ENCODE measurements at regions not wholly inside any gene's neighbourhood (a gene's known extent, or its start where the extent isn't known, plus 50 kb on each side); places are given as distances from the start of the nearest gene placed in this dataset.
"Not testable (repeated sequence)": the region's sequence is repeated elsewhere in the genome, so short reads cannot be mapped to it uniquely, and the experiment has no call there.

DNA sequence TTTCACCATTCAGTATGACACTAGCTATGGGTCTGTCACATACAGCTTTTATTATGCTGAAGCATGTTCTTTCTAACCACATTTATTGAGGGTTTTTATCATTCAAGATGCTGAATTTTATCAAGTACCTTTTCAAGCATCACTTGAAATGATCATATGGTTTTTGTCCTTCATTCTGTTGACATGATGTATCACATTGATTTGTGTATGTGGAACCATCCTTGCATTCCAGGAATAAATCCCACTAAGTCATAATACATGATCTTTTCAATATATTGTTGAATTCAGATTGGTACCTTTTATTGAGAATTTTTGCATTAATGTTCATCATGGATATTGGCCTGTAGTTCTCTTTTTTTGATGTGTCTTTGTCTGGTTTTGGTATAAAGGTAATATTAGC is 317.4 kb downstream of the NNT start:
- DNase-seq: no peak

GRCh38 chr5:43917925-43918324 is 314.9 kb downstream of the NNT start:
- DNase-seq: no peak

DNA sequence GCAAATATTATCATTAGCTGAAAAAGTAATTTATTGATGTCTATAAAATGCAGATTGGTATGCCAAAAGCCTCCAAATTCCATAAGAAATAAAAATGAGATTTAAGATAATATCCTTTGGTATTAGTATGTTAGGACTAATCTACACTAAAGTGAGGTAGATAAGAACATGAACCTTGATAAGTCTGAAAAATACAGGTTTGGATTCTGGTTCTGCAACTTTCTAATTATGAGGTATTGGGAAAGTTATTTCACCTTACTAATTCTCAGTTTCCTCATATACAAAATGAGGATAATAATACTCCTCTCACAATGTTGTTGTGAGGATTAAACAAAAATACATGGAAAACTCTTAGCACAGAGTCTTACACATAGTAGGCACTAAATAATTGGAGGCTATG is 300.1 kb downstream of the NNT start:
- no peak for DNase-seq

- DNase-seq: no peak
Measured at GRCh38 chr5:43900974-43901373, 298.0 kb downstream of the NNT start.

GRCh38 chr5:43895876-43896275 is 292.9 kb downstream of the NNT start:
- no peak for DNase-seq

- no peak for DNase-seq
Measured at GRCh38 chr5:43893951-43894684, 291.1 kb downstream of the NNT start.

GRCh38 chr5:43891112-43891511 is 288.1 kb downstream of the NNT start:
- no peak for DNase-seq

DNA sequence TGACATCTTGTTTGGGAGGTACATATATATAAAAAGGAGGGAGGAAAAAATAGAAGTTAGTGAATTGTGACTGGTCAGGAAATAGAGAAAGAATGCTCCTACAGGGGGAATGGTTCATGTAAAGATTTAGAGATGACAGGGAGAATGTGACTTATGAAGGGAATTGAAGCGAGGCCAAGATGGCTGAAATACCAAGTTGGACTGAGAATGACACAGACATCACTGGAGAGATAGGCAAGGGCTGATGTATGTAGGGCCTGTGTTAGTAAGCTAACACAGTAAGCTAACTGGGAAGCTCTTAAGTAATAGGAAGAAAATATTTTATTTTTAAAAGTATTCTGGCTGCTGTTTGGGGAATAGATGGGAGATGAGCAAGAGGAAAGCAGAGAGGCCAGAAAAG is 286.3 kb downstream of the NNT start:
- DNase-seq: peak; percentile 33

- no peak for DNase-seq
Measured at GRCh38 chr5:43875741-43876140, 272.8 kb downstream of the NNT start.

DNA sequence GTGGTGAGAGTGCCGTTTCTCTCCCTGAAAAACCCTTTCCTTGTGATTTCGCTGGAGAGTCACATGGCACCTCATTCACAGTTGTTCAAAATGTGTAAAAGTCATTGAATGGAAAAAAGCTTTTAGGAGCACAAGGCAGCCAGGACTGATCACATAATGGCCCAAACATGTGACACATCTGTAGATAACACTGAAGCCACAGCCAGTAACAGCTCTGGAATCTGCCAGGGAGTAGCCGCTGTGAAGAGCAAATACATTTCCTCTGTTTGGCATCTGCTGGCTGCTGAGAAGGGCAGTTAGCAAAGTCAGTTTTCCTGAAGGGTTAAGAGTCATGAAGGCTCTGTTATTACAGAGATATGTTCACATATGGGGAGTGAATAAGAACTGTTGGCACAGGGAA is 271.8 kb downstream of the NNT start:
- DNase-seq: peak; percentile 75

GRCh38 chr5:43873791-43874190 is 270.8 kb downstream of the NNT start:
- no peak for DNase-seq

- no peak for DNase-seq
Measured at GRCh38 chr5:43859309-43859708, 256.3 kb downstream of the NNT start.

- DNase-seq: no peak
Measured at GRCh38 chr5:43855452-43855851, 252.5 kb downstream of the NNT start.

DNA sequence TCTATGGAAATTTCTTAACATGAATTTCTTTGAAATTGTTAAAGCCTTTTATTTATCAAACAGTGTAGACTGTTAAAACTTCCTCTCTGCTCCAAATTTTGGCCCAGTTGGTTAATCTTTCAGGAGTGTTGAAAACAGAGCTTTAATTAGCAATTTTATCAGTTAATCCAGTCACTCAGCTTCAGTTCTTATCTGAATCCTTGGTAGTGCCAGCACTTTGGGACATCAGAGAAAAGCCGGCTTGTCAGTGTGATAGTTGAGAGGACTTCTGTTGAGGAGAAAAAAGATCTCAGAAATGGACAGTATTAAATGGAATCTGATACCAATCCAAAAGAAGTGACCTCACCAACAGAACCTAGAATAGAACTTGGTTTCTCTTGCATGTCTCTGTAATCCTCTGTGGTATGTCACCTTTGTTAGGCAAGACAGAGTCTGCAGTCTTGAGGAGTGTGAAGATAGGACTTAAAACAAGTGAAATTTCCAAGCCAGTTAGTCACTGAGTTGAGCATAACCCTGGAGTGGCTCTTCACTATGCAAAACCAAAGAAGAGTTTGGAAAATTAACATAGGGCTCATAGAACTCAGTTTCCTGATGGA is 251.8 kb downstream of the NNT start:
- peak; percentile 6 for DNase-seq

DNA sequence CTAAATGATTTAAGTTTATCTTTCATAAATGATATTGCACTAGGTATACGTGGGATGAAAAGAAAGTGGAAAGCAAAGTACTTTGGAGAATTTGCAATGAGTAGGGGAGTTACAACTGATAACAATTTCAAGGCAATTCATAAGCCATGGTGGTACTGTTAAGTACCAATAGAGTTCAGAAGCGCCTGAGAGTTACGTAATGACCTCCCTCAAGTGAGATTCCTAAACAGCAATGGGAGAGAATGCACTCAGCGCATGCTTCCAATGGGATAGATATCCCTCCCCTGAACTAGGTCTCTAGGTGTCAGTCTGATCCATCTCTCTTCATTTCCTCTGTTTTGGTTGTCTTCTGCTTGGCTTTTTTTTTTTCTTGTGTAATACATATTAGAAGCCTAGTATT is 249.3 kb downstream of the NNT start:
- no peak for DNase-seq

GRCh38 chr5:43851741-43852140 is 248.8 kb downstream of the NNT start:
- DNase-seq: no peak

- peak; percentile 5 for DNase-seq
Measured at GRCh38 chr5:43840424-43841125, 237.6 kb downstream of the NNT start.

DNA sequence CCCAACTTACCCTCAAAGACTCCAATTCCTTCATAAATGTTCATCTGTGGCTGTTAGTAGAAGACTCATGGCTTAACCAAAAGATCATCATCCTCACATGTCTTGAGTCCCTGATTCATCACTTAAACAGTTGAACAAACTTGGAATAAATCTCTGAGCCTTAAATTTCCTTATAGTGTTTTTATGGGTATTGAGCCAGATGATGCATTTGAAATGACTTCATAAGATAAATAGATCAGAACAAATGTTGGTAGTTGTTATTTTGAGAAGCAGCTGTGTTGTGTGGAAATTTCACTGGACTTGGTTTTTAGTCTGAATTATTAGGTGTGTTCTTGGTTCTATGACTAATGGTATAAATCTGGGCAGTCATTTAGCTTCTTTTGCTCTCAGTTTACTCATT is 236.2 kb downstream of the NNT start:
- peak; percentile 95 for DNase-seq

DNA sequence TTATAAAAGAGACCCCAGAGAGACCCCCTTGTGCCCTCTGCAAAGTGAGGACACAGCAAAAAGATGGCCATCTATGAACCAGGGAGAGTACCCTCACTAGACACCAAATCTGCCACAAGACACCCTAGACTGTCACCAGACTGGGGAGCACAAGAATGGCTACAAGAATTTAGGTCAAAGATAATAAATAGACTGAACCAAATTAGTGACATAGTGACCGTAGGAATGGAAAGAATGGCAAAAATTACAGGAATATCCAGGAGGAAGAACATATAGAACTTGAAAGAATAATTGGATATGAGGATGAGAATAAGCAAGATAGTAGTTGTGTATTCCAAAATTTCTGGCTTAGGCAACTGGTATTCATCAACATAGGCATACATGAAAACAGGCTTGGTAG is 235.0 kb downstream of the NNT start:
- DNase-seq: peak; percentile 51

DNA sequence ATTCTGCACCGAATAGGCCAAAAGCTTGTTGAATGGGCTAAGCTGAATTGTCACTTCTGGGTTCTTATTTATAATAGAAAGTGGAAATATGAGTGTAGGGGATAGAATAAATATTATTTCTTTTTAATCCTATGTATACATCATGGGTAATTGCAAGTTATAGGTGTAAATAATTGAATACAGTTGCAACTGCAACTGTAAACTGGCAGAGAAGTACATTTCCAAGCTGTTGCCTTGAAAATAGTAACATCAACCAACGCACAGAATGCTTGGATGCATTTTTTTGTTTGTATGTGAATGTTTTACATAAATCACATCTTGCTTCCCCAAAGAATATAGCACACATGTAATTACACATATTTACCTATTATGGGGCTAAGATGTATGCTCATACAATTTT is 234.1 kb downstream of the NNT start:
- DNase-seq: no peak

DNA sequence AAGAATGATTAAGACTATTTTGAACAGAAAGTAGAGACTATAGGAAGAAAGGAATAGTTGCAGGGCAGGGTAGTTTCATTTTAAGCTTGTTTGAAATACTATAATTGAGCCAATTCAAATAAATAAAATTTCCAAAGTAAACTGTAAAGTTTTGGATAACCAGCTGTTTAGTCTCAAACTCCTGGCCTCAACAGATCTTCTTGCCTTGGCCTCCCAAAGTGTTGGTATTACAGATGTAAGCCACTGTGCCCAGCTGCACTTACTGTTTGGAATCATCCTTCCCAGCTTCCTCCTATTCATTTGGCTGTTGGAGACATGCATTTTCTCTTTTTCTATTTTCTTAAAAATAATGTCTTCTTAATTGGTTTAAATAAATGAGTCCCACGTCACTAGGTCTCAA is 231.0 kb downstream of the NNT start:
- DNase-seq: no peak

- DNase-seq: not testable (repeated sequence)
Measured at GRCh38 chr5:43824325-43824964, 221.5 kb downstream of the NNT start.

- not testable (repeated sequence) for DNase-seq
Measured at GRCh38 chr5:43818394-43818793, 215.4 kb downstream of the NNT start.

DNA sequence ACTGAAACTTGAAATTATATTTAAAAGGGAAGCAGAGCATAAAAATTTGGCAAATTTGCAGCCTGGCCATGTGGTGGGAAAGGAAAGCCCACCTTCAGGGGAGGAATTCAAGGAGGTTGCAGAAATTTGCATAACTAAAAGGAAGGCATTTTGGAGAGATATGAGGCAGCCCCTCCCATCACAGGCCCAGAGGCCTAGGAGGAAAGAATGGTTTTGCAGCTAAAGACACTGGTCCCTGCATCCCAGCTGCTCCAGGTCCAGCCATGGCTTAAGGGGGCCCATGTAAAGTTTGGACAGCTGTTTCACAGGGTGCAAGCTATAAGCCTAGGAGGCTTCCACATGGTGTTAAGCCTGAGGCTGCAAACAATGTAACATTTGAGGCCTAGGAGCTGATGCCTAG is 212.5 kb downstream of the NNT start:
- DNase-seq: no peak
